Endothelial cell of umbilical vein (primary cell): ENCODE measurements at regions not wholly inside any gene's neighbourhood (a gene's known extent, or its start where the extent isn't known, plus 50 kb on each side); places are given as distances from the start of the nearest gene placed in this dataset.

ENCODE experiments used
- BruUV-seq: library from RNA; stranded (reverse); fragments of 400-500 nt; replicated peaks from 2 replicates; lab custom pipeline; 2021; lab: Mats Ljungman, UMichigan
- CTCF ChIA-PET: fragments of 300-600, 350-600 bp; sonication (Branson Sonifier 250); formaldehyde crosslinking; loops from one replicate; lab custom pipeline; 2021; ENCODE audit warnings: antibody characterized with exemption, inconsistent platforms; lab: Charles Lee
- POLR2A ChIA-PET: fragments of 300-600, 350-600 bp; sonication (Branson Sonifier 250); formaldehyde crosslinking; loops from one replicate; lab custom pipeline; 2021; ENCODE audit warnings: antibody characterized with exemption, inconsistent platforms; lab: Charles Lee
- DNase-seq: peaks from one replicate; pipeline ENCODE4 v3.0.0-alpha.2; 2011; ENCODE audit warnings: low read depth, low spot score
- FAIRE-seq: peaks from 2 replicates; lab custom pipeline; 2011; peaks lifted over from hg19 to GRCh38; lab: Jason Lieb, UNC
- H2AFZ ChIP-seq: 2 replicates; pipeline ENCODE4 v1.6.0; 2012; ENCODE audit warnings: low read depth, low read length, control low read depth, inconsistent platforms
- H3K27ac ChIP-seq: 2 replicates; pipeline ENCODE4 v1.5.1; 2011; ENCODE audit warnings: low read depth, mild to moderate bottlenecking, control low read depth, low read length, moderate library complexity; ENCODE audit not compliant: insufficient read depth
- H3K27me3 ChIP-seq, 2 experiments: 2 replicates each; pipeline versions ENCODE4 v1.6.0 to v1.6.1; 2011; ENCODE audit warnings: low read length in 2 of 2, mixed read lengths in 1 of 2; ENCODE audit not compliant: control insufficient read depth in 2 of 2, insufficient read depth in 2 of 2
- H3K36me3 ChIP-seq, 2 experiments: 2 replicates in 1 of 2; 3 replicates in 1 of 2; pipeline ENCODE4 v1.5.1; 2011; ENCODE audit warnings: low read length in 2 of 2, mild to moderate bottlenecking in 1 of 2, moderate library complexity in 1 of 2; ENCODE audit not compliant: control insufficient read depth in 2 of 2, insufficient read depth in 2 of 2; ENCODE audit errors: extremely low read depth in 1 of 2
- H3K4me1 ChIP-seq: 3 replicates; pipeline ENCODE4 v1.5.1; 2011; ENCODE audit warnings: mild to moderate bottlenecking, low read length; ENCODE audit not compliant: control insufficient read depth, insufficient read depth; ENCODE audit errors: extremely low read depth
- H3K4me2 ChIP-seq: 2 replicates; pipeline ENCODE4 v1.6.1; 2011; ENCODE audit warnings: low read length, control low read depth, mixed read lengths; ENCODE audit not compliant: insufficient read depth
- H3K4me3 ChIP-seq, 3 experiments: fragments of 200-600 bp in 1 of 3; sonication (generic), shearing (Covaris generic) in 1 of 3; replicated peaks in 1 of 3; 2 replicates each; pipeline ENCODE4 v1.5.1; 2011 to 2016; ENCODE audit warnings: control low read depth in 3 of 3, low read length in 3 of 3, mild to moderate bottlenecking in 2 of 3, inconsistent platforms in 1 of 3, low read depth in 1 of 3, moderate library complexity in 1 of 3; ENCODE audit not compliant: insufficient read depth in 1 of 3
- H3K79me2 ChIP-seq: 2 replicates; pipeline ENCODE4 v1.6.0; 2012; ENCODE audit warnings: low read length, inconsistent platforms; ENCODE audit not compliant: control insufficient read depth, insufficient read depth
- H3K9ac ChIP-seq: replicated peaks from 2 replicates; pipeline ENCODE3; 2011; ENCODE audit warnings: low read length, control low read depth; ENCODE audit not compliant: insufficient read depth; ENCODE audit errors: extremely low read depth
- H3K9me1 ChIP-seq: replicated peaks from 3 replicates; pipeline ENCODE4 v1.6.0; 2011; ENCODE audit warnings: mild to moderate bottlenecking, low read length; ENCODE audit not compliant: control insufficient read depth, insufficient read depth; ENCODE audit errors: extremely low read depth
- H3K9me3 ChIP-seq: replicated peaks from 2 replicates; pipeline ENCODE4 v1.5.1; 2012; ENCODE audit warnings: low read length, inconsistent platforms; ENCODE audit not compliant: control insufficient read depth, insufficient read depth
- H4K20me1 ChIP-seq: replicated peaks from 2 replicates; pipeline ENCODE3; 2011; ENCODE audit warnings: mild to moderate bottlenecking, low read length; ENCODE audit not compliant: control insufficient read depth, insufficient read depth; ENCODE audit errors: extremely low read depth
- EZH2 ChIP-seq: IDR thresholded peaks from 2 replicates; pipeline ENCODE4 v1.6.1; 2012; ENCODE audit warnings: borderline replicate concordance, low read depth, mild to moderate bottlenecking, moderate library complexity, low read length, inconsistent platforms; ENCODE audit not compliant: severe bottlenecking
- FOS ChIP-seq: IDR thresholded peaks from 2 replicates; pipeline ENCODE4 v1.6.1; 2011; ENCODE audit warnings: mild to moderate bottlenecking, low read length, moderate library complexity, borderline replicate concordance; ENCODE audit not compliant: insufficient read depth
- GATA2 ChIP-seq: IDR thresholded peaks from 2 replicates; pipeline ENCODE4 v1.7.0; 2011; ENCODE audit warnings: low read depth, mild to moderate bottlenecking, moderate library complexity, mixed read lengths, low read length; ENCODE audit not compliant: insufficient read length, insufficient read depth
- JUN ChIP-seq: IDR thresholded peaks from 2 replicates; pipeline ENCODE4 v1.6.1; 2011; ENCODE audit warnings: borderline replicate concordance, low read depth; ENCODE audit not compliant: insufficient read length, insufficient read depth
- MYC ChIP-seq: IDR thresholded peaks from one replicate; pipeline ENCODE4 v1.6.1; 2011; ENCODE audit warnings: mild to moderate bottlenecking, low read depth, low read length
- POLR2A ChIP-seq: IDR thresholded peaks from 2 replicates; pipeline ENCODE4 v1.6.1; 2012; ENCODE audit warnings: low read depth, mild to moderate bottlenecking, control low read depth, low read length
- POLR2AphosphoS5 ChIP-seq: IDR thresholded peaks from 2 replicates; pipeline ENCODE4 v1.6.1; 2012; ENCODE audit warnings: low read depth, mild to moderate bottlenecking, control low read depth, low read length, moderate library complexity; ENCODE audit not compliant: insufficient read depth
- dilution Hi-C: fragments of 300-500 bp; cut with MboI; formaldehyde crosslinking; loops from one replicate; pipeline ENCODE4 v1.15.0; 2019; ENCODE audit warnings: low sequenced_read_pairs; ENCODE audit not compliant: extremely low pct_ligation_motif_present
- intact Hi-C: fragments of 100-400 bp; cut with micrococcal nuclease; formaldehyde crosslinking; loops from one replicate; pipeline ENCODE4 v1.10.0; 2022
- TF ChIP-seq, protein P1 (sequence below): IDR thresholded peaks from 2 replicates; pipeline ENCODE4 v1.6.1; 2011; ENCODE audit not compliant: insufficient read depth, insufficient read length
- TF ChIP-seq, protein P2 (sequence below), 2 donors: IDR thresholded peaks; 1 replicate in 1 of 2; 2 replicates in 1 of 2; pipeline ENCODE4 v1.5.1; 2011; ENCODE audit warnings: low read length in 2 of 2, mild to moderate bottlenecking in 2 of 2, moderate library complexity in 2 of 2, control low read depth in 1 of 2, inconsistent platforms in 1 of 2, low read depth in 1 of 2; ENCODE audit not compliant: insufficient read depth in 1 of 2; ENCODE audit errors: extremely low read depth in 1 of 2

DNA sequence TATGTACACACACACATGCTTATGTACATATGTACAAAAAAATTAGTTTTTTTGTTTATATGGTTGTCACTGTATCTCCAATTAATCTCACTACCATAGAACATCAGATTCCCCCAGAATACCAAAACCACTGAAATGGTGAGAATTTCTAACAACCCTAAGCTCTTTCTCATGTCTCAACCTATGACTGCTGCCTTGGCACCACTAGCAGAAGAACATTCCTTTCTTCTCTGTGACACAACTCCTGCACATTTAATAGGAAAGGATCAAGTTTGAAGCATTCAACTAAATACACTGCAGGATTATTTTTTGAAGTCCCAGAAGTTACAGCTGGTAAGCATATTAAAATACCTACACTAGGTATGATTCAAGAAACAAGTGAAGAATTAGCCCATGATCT lies 109.6 kb downstream of the FAM174B start:
- Histone ChIP-seq H3K9me3 (no peaks in the 10 kb centered on the region), H3K4me2 (no peak overlapping the region), H3K27me3 (peaks cover 4 to 7% of the 10 kb centered on the region in 2 experiments), H3K4me3 (no peak overlapping the region), H2AFZ (no peak overlapping the region), H3K4me1 (no peaks in the 10 kb centered on the region), H3K9me1 (no peaks in the 10 kb centered on the region), H3K79me2 (no peaks in the 10 kb centered on the region), H3K27ac (no peak overlapping the region), H3K9ac (no peak overlapping the region), H3K36me3 (no peaks in the 10 kb centered on the region), H4K20me1 (no peaks in the 10 kb centered on the region)
- no peak for DNase-seq
- BruUV-seq: no TSS peak
- intact Hi-C loops: no loop called here
- dilution Hi-C loops: no loop called here
- no peak for FAIRE-seq
- TF ChIP-seq POLR2A (no peak), GATA2 (no peak), FOS (no peak), EZH2 (no peak), POLR2AphosphoS5 (no peak)
- TF ChIP-seq, protein P1, sequence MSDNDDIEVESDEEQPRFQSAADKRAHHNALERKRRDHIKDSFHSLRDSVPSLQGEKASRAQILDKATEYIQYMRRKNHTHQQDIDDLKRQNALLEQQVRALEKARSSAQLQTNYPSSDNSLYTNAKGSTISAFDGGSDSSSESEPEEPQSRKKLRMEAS: no peak
- POLR2A ChIA-PET: no interaction called here
- CTCF ChIA-PET: interaction anchor here (1.5 to 1.9 kb wide), 2 partner anchors 18 to 24 kb away, joined by 4 to 7 read pairs; no protein-coding TSS in a partner anchor

DNA sequence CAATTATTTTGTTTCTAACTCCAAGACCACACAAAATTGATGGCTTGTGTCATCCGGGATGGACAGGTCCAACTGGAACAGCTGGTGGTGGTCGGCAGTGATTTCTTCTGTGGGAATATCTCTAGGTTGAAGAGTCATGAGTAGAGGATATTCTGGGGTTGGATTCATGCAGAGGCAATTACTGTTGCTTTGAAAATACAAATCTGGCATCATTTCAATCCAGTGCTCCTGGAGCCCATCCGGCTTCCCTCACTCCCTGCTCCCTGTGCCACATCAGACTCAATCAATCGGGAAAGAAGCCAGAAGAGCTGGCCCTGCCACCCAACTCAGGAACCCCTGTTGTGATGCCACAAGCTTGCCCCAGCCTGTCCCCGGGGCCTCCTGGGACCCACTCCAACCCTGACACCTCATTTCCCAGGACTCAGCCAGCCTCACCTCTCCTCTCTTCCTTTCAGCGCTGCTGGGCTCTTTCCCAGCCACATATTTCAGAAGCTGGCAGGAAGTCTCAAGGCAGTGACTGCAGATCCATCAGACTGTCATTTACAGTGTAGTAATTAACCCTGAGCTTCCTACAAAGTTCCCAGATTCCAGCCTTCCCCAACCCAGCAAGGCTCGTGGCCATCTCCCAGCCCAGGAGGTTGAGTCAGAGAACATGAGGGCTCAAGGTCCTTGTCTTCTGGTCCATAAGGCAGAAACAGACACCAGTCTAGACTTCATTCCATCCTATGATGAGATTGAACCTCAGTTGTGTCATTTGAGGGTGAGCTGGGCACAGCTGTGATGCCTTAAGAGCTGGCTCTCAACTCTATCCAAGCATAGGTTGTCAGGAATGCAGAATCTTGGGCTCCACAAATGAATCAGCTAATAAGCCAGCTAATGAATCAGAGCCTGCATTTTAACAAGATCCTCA lies 114.0 kb downstream of the FAM174B start:
- DNase-seq (no peak), FAIRE-seq (no peak)
- no peak overlapping the region for H3K9ac ChIP-seq
- POLR2A ChIA-PET: no interaction called here
- no peaks in the 10 kb centered on the region for H3K9me1 ChIP-seq
- intact Hi-C loops: no loop called here
- no peak overlapping the region for H3K27ac ChIP-seq
- dilution Hi-C loops: no loop called here
- H2AFZ ChIP-seq: no peak overlapping the region
- TF ChIP-seq JUN (no peak), POLR2AphosphoS5 (no peak), EZH2 (no peak), FOS (no peak), MYC (no peak), POLR2A (no peak), GATA2 (no peak)
- TF ChIP-seq, protein P2, sequence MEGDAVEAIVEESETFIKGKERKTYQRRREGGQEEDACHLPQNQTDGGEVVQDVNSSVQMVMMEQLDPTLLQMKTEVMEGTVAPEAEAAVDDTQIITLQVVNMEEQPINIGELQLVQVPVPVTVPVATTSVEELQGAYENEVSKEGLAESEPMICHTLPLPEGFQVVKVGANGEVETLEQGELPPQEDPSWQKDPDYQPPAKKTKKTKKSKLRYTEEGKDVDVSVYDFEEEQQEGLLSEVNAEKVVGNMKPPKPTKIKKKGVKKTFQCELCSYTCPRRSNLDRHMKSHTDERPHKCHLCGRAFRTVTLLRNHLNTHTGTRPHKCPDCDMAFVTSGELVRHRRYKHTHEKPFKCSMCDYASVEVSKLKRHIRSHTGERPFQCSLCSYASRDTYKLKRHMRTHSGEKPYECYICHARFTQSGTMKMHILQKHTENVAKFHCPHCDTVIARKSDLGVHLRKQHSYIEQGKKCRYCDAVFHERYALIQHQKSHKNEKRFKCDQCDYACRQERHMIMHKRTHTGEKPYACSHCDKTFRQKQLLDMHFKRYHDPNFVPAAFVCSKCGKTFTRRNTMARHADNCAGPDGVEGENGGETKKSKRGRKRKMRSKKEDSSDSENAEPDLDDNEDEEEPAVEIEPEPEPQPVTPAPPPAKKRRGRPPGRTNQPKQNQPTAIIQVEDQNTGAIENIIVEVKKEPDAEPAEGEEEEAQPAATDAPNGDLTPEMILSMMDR (IDR thresholded peaks at IDR 0.05; ENCODE audit: extremely low read depth in 1 of 2, insufficient read depth in 1 of 2, low read depth in 1 of 2, low read length in 2 of 2): no peak
- TF ChIP-seq, protein P1: no peak
- H4K20me1 ChIP-seq: no peaks in the 10 kb centered on the region
- CTCF ChIA-PET: interaction anchor here (0.7 to 1.4 kb wide), 3 partner anchors 8 to 173 kb away, joined by 3 to 7 read pairs (median 3); no protein-coding TSS in a partner anchor
- no TSS peak for BruUV-seq
- no peak overlapping the region for H3K4me3 ChIP-seq
- no peaks in the 10 kb centered on the region for H3K36me3 ChIP-seq
- no peaks in the 10 kb centered on the region for H3K9me3 ChIP-seq
- H3K4me1 ChIP-seq: no peaks in the 10 kb centered on the region
- peaks cover 0 to 4% of the 10 kb centered on the region in 2 experiments for H3K27me3 ChIP-seq
- H3K79me2 ChIP-seq: no peaks in the 10 kb centered on the region
- no peak overlapping the region for H3K4me2 ChIP-seq
